Right lobe of liver (tissue), 4 donors: ENCODE measurements at regions not wholly inside any gene's neighbourhood (a gene's known extent, or its start where the extent isn't known, plus 50 kb on each side); places are given as distances from the start of the nearest gene placed in this dataset.

Experiments
- POLR2A ChIP-seq: fragments of 450-650 bp; IDR thresholded peaks from one replicate; pipeline ENCODE4 v1.6.1; 2017; ENCODE audit warnings: antibody characterized with exemption, mild to moderate bottlenecking
- TF ChIP-seq, protein P1 (sequence below), 4 donors: fragments of 200-600 bp in 3 of 4; fragments of 450-650 bp in 1 of 4; IDR thresholded peaks; one replicate each; pipeline versions ENCODE4 v1.5.1 to v1.8.0; 2016 to 2022; ENCODE audit warnings: antibody characterized with exemption in 4 of 4, mild to moderate bottlenecking in 2 of 4
- donor health status: DM: no; HTN: no; CAD: no.
- donor health status: DM: no; HTN: no; CAD: no.
- donor health status: DM: no; HTN: yes; CAD: no.

DNA sequence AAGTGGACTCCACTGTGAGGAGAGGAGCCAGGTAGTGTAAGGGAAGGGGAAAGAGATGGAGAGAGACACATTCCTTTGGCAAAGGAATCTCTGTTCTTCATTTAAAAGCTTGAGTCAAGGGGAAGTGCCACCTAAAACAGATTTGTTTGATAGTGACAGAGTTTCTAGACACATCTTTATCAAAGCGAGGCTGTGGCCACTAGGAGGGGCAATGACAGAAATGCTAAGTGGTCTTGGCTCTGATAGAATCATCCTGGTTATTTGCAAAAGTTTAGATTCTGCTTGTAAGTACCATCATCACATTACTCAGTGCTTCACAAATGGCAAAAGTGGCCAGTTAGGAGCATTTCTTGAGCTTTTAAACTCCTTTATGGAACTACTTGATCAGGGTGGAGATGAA, 261.4 kb downstream of the CNTN3 start:
- TF ChIP-seq, protein P1, sequence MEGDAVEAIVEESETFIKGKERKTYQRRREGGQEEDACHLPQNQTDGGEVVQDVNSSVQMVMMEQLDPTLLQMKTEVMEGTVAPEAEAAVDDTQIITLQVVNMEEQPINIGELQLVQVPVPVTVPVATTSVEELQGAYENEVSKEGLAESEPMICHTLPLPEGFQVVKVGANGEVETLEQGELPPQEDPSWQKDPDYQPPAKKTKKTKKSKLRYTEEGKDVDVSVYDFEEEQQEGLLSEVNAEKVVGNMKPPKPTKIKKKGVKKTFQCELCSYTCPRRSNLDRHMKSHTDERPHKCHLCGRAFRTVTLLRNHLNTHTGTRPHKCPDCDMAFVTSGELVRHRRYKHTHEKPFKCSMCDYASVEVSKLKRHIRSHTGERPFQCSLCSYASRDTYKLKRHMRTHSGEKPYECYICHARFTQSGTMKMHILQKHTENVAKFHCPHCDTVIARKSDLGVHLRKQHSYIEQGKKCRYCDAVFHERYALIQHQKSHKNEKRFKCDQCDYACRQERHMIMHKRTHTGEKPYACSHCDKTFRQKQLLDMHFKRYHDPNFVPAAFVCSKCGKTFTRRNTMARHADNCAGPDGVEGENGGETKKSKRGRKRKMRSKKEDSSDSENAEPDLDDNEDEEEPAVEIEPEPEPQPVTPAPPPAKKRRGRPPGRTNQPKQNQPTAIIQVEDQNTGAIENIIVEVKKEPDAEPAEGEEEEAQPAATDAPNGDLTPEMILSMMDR (IDR thresholded peaks at IDR 0.05), result no peak
- TF ChIP-seq POLR2A, result no peak
